Astrocyte of the cerebellum (primary cell): ENCODE measurements at regions not wholly inside any gene's neighbourhood (a gene's known extent, or its start where the extent isn't known, plus 50 kb on each side); places are given as distances from the start of the nearest gene placed in this dataset.

Experiments
- DNase-seq: peaks from one replicate; pipeline ENCODE4 v3.0.0-alpha.2; 2011; ENCODE audit warnings: low read depth
- H3K4me3 ChIP-seq: 2 replicates; pipeline ENCODE4 v1.5.1; 2011; ENCODE audit warnings: mild to moderate bottlenecking, low read depth, low read length, moderate library complexity
- in situ Hi-C: cut with HindIII; loops from 2 replicates; pipeline ENCODE4 v1.10.0; 2017; ENCODE audit warnings: low sequenced_read_pairs
- TF ChIP-seq, protein P1 (sequence below): IDR thresholded peaks from 2 replicates; pipeline ENCODE4 v1.5.1; 2012; ENCODE audit warnings: low read length, low read depth, moderate library complexity, mild to moderate bottlenecking; ENCODE audit errors: missing control alignments

DNA sequence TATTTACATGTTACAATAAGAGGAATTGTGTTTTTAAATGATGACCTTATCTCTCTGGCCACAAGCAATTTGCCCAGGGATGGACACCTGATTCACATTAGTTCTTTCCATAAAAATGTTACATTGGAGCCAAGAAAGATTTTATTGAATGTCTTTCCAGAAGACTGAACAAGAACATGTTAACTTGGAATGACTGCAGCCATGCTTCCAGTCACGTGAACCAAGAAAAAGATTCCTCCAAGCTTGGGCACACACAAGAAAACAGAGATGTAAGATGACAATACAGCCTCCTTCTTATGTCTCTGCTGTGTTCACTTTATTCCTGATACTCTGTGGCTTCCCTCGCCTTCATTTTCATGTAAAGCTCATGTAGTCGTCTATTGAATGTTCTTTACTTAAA lies 737.6 kb downstream of the TRIML1 start:
- TF ChIP-seq, protein P1, sequence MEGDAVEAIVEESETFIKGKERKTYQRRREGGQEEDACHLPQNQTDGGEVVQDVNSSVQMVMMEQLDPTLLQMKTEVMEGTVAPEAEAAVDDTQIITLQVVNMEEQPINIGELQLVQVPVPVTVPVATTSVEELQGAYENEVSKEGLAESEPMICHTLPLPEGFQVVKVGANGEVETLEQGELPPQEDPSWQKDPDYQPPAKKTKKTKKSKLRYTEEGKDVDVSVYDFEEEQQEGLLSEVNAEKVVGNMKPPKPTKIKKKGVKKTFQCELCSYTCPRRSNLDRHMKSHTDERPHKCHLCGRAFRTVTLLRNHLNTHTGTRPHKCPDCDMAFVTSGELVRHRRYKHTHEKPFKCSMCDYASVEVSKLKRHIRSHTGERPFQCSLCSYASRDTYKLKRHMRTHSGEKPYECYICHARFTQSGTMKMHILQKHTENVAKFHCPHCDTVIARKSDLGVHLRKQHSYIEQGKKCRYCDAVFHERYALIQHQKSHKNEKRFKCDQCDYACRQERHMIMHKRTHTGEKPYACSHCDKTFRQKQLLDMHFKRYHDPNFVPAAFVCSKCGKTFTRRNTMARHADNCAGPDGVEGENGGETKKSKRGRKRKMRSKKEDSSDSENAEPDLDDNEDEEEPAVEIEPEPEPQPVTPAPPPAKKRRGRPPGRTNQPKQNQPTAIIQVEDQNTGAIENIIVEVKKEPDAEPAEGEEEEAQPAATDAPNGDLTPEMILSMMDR: no peak
- in situ Hi-C loops: no loop called here
- no peak overlapping the region for H3K4me3 ChIP-seq
- DNase-seq: no peak

DNA sequence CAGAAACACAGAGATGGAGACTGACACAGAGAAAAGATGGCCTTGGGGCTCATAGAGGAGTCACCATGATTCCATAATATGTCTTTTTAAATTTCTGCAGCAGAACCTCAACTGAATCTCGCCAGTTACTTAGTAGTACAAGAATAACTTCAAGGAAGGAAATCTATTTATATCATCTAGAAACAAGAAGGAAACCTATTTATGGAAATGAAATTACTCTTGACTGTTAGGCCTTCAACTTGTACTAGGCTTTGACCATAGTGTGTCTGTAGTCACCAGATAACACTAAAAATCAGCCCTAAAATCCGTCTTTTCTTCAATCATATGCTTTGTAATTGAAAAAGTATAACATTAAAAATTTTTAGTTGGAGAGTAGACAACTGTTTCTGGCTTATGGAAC lies 740.4 kb downstream of the TRIML1 start:
- in situ Hi-C loops: no loop called here
- TF ChIP-seq, protein P1: no peak
- H3K4me3 ChIP-seq: no peak overlapping the region

DNA sequence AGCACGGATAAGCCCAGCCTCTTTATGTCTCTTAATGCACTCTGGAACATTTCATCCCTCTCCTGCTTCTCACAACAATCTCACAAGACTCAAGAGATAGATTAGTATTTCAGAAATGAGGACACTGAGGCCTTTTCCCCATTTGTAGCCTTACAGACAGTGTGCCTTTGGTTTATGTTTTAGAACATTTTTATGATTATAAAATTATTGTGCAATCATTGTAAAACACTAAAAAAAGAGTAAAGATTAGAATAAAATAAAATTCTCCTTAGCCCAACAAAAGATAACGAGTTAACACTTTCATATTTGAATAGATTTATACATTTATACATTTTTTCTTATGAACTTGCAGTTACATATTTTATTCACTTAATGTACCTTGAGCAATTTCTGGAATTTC lies 748.7 kb downstream of the TRIML1 start:
- in situ Hi-C loops: no loop called here
- TF ChIP-seq, protein P1: no peak
- H3K4me3 ChIP-seq: no peak overlapping the region
- DNase-seq: no peak

More for the DNA sequence above, 740.4 kb downstream of the TRIML1 start:
- no peak for DNase-seq

DNA sequence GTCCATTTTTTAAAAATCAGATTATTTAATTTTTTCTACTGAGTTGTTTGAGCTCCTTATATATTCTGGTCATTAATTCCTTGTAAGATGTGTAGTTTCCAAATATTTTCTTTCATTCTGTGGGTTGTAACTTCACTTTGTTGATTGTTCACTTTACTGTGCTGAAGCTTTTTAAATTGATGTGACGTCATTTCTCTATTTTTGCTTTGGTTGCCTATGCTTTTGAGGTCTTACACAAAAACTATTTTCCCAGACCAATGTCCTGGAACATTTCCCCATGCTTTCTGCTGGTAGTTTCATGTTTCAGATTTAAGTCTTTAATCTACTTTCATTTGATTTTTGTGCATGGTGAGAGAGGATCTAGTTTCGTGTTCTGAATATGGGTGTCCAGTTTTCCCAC lies 753.6 kb downstream of the TRIML1 start:
- DNase-seq: no peak
- H3K4me3 ChIP-seq: no peak overlapping the region
- TF ChIP-seq, protein P1: no peak
- in situ Hi-C loops: no loop called here

DNA sequence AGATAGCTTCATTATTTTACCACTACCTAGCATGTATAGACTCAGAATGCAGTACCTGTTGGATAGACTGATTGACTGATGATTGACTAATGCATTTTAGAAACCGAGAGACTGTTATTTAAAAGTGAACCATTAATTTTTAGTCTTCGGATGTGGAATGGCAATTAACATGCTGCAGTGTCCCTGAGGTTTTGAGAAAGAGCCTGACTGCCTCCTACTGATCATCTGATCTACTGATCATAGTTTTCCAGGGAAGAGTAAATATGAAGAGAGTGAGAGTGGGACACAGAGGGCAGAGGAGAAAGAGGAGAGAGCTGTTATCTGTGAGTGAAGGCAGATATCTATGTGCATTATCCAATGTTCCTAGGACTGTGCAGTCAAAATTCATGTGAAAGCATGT lies 764.7 kb downstream of the TRIML1 start:
- in situ Hi-C loops: no loop called here
- H3K4me3 ChIP-seq: no peak overlapping the region
- TF ChIP-seq, protein P1: no peak
- no peak for DNase-seq

DNA sequence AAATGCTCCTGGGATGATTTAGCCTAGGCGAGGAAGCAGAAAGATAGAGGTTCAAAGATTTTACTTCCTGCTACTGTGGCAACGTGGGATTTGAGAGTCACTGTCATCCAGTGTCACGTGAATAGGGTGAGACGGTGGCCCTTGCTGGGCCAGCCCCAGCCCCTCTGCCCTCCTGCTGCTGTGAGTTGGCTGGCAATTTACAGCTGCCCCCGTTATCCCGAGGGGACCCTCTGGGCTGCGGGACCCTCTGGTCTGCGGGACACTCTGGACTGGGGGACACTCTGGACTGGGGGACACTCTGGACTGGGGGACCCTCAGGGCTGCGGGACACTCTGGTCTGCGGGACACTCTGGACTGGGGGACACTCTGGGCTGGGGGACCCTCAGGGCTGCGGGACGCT lies 765.4 kb downstream of the TRIML1 start:
- in situ Hi-C loops: no loop called here

More for the DNA sequence above, 765.4 kb downstream of the TRIML1 start:
- H3K4me3 ChIP-seq: no peak overlapping the region
- TF ChIP-seq, protein P1: no peak
- no peak for DNase-seq
